A549 (cell line): ENCODE measurements at regions not wholly inside any gene's neighbourhood (a gene's known extent, or its start where the extent isn't known, plus 50 kb on each side); places are given as distances from the start of the nearest gene placed in this dataset.

Source experiments
- ATAC-seq, 2 experiments: fragments of 200-7000 bp in 1 of 2; fragments of >200 bp in 1 of 2; cut with Nextera tagmentation in 1 of 2; cut with Tn5 transposase in 1 of 2; 3 replicates each; pipeline versions ENCODE4 v1.8.0 to v1.9.1; 2018 to 2020; ENCODE audit warnings: mild to moderate bottlenecking in 1 of 2, moderate library complexity in 1 of 2
- CTCF ChIA-PET: fragments of 300-600 bp; sonication (Branson Sonifier 250); formaldehyde crosslinking; extraction: SDS; loops from one replicate; lab custom pipeline; 2021; ENCODE audit warnings: antibody characterized with exemption, inconsistent platforms; lab: Yijun Ruan, JAX
- POLR2A ChIA-PET: fragments of 350-600 bp; formaldehyde crosslinking; extraction: SDS; loops from one replicate; lab custom pipeline; 2021; ENCODE audit warnings: antibody characterized with exemption, inconsistent platforms; lab: Yijun Ruan, JAX
- DNase-seq, 2 experiments: peaks; one replicate each; pipeline versions ENCODE4 v3.0.0 to v3.0.0-alpha.2; 2011 to 2016; ENCODE audit warnings: low read depth in 1 of 2, low spot score in 1 of 2
- FAIRE-seq: peaks from 2 replicates; lab custom pipeline; 2011; peaks lifted over from hg19 to GRCh38; lab: Jason Lieb, UNC
- H3K27ac ChIP-seq, 2 experiments: fragments of >200 bp; sonication (Bioruptor Twin); formaldehyde crosslinking; 3 replicates each; pipeline ENCODE4 v1.5.1; 2016 to 2017
- H3K4me1 ChIP-seq: fragments of >200 bp; sonication (Bioruptor Twin); formaldehyde crosslinking; 3 replicates; pipeline ENCODE4 v1.6.1; 2016
- H3K4me2 ChIP-seq: fragments of >200 bp; sonication (Bioruptor Twin); formaldehyde crosslinking; 3 replicates; pipeline ENCODE4 v1.6.1; 2016
- H3K4me3 ChIP-seq: fragments of >200 bp; sonication (Bioruptor Twin); formaldehyde crosslinking; 3 replicates; pipeline ENCODE4 v1.5.1; 2016
- H3K9me3 ChIP-seq: fragments of >200 bp; sonication (Bioruptor Twin); formaldehyde crosslinking; 3 replicates; pipeline ENCODE4 v1.6.1; 2016
- CBX8 ChIP-seq: fragments of 200-600 bp; sonication (generic); IDR thresholded peaks from 2 replicates; pipeline ENCODE4 v1.6.1; 2016
- CEBPB ChIP-seq, 2 experiments: fragments of >200 bp in 1 of 2; sonication (Bioruptor Twin) in 1 of 2; formaldehyde crosslinking in 1 of 2; IDR thresholded peaks; 2 replicates each; pipeline ENCODE4 v1.6.1; 2012 to 2016
- E2F6 ChIP-seq: IDR thresholded peaks from 2 replicates; pipeline ENCODE4 v1.6.1; 2012; ENCODE audit warnings: low read depth, borderline replicate concordance
- EHF ChIP-seq: fragments of 250-450 bp; sonication (Bioruptor Pico); IDR thresholded peaks from 2 replicates; pipeline ENCODE4 v1.5.0; 2020; ENCODE audit warnings: mild to moderate bottlenecking
- ELK1 ChIP-seq: fragments of 150-350 bp; IDR thresholded peaks from 2 replicates; pipeline ENCODE4 v1.6.1; 2014; ENCODE audit warnings: low read depth, mild to moderate bottlenecking, low read length
- FOSB ChIP-seq: fragments of 250-450 bp; sonication (Bioruptor Pico); IDR thresholded peaks from 2 replicates; pipeline ENCODE4 v1.5.0; 2020; ENCODE audit warnings: mild to moderate bottlenecking, moderate library complexity
- GATA3 ChIP-seq: IDR thresholded peaks from 2 replicates; pipeline ENCODE4 v1.6.1; 2012; ENCODE audit warnings: borderline replicate concordance
- HES2 ChIP-seq: fragments of >200 bp; sonication (Bioruptor Twin); formaldehyde crosslinking; IDR thresholded peaks from 2 replicates; pipeline ENCODE4 v1.6.1; 2016
- KDM1A ChIP-seq: fragments of 200-600 bp; sonication (generic); IDR thresholded peaks from 2 replicates; pipeline ENCODE4 v1.6.1; 2016; ENCODE audit warnings: low read depth, mild to moderate bottlenecking
- NFE2L2 ChIP-seq: fragments of 150-350 bp; conservative IDR thresholded peaks from 2 replicates; pipeline ENCODE4 v1.6.1; 2014; ENCODE audit warnings: low read length
- NPAS2 ChIP-seq: fragments of 250-450 bp; sonication (Bioruptor Pico); IDR thresholded peaks from 2 replicates; pipeline ENCODE4 v1.8.0; 2022; ENCODE audit warnings: mild to moderate bottlenecking, moderate library complexity, borderline replicate concordance
- PHF8 ChIP-seq: fragments of 200-600 bp; sonication (generic); IDR thresholded peaks from 2 replicates; pipeline ENCODE4 v1.6.1; 2016; ENCODE audit warnings: low read depth, mild to moderate bottlenecking, antibody characterized with exemption, moderate library complexity, borderline replicate concordance
- POLR2AphosphoS2 ChIP-seq: conservative IDR thresholded peaks from 2 replicates; pipeline ENCODE4 v1.6.1; 2012; ENCODE audit warnings: low read length, improper control_type of control experiment, inconsistent platforms
- RFX5 ChIP-seq: fragments of 450-650 bp; IDR thresholded peaks from 2 replicates; pipeline ENCODE4 v1.7.1; 2014; ENCODE audit warnings: antibody characterized with exemption, mild to moderate bottlenecking, moderate library complexity
- SMC3 ChIP-seq: fragments of >200 bp; sonication (Bioruptor Twin); formaldehyde crosslinking; IDR thresholded peaks from 3 replicates; pipeline ENCODE4 v1.6.1; 2018; ENCODE audit warnings: inconsistent platforms
- TFCP2L1 ChIP-seq: fragments of 250-450 bp; sonication (Bioruptor Pico); IDR thresholded peaks from 2 replicates; pipeline ENCODE4 v1.5.0; 2021; ENCODE audit warnings: mild to moderate bottlenecking
- WGBS: methylation state at CpG from one replicate; pipeline ENCODE4 v1.1.6; 2017; ENCODE audit errors: missing lambda C conversion rate; 5-methylcytosine and 5-hydroxymethylcytosine counted together
- TF ChIP-seq, protein P1 (sequence below): fragments of 200-600 bp; sonication (generic); IDR thresholded peaks from 2 replicates; pipeline ENCODE4 v1.6.1; 2016; ENCODE audit warnings: antibody characterized with exemption, mild to moderate bottlenecking, moderate library complexity
- TF ChIP-seq, protein P2 (sequence below): IDR thresholded peaks from 2 replicates; pipeline ENCODE4 v1.6.1; 2012
- TF ChIP-seq, protein P3 (sequence below): fragments of 250-450 bp; sonication (Bioruptor Pico); IDR thresholded peaks from 2 replicates; pipeline ENCODE4 v1.5.0; 2021; ENCODE audit warnings: mild to moderate bottlenecking, moderate library complexity, borderline replicate concordance
- TF ChIP-seq, protein P4 (sequence below): IDR thresholded peaks from 2 replicates; pipeline ENCODE4 v1.6.1; 2012
- TF ChIP-seq, protein P5 (sequence below): fragments of 450-650 bp; IDR thresholded peaks from 2 replicates; pipeline ENCODE4 v1.6.1; 2014; ENCODE audit warnings: antibody characterized with exemption

- 52% methylated on average over 2 of the region's 2 CpGs for WGBS
- POLR2A ChIA-PET: no interaction called here
- ATAC-seq: no peak
- CTCF ChIA-PET: interaction anchor here (0.6 kb wide), 1 partner anchor 236 kb away, joined by 4 read pairs; no protein-coding TSS in a partner anchor
- Histone ChIP-seq H3K4me2 (no peak overlapping the region), H3K4me1 (no peaks in the 10 kb centered on the region), H3K9me3 (no peaks in the 10 kb centered on the region), H3K4me3 (no peak overlapping the region), H3K27ac (no peak overlapping the region)
- no peak for FAIRE-seq
- no peak for TF ChIP-seq PHF8
- no peak for TF ChIP-seq E2F6
- TF ChIP-seq, protein P1, sequence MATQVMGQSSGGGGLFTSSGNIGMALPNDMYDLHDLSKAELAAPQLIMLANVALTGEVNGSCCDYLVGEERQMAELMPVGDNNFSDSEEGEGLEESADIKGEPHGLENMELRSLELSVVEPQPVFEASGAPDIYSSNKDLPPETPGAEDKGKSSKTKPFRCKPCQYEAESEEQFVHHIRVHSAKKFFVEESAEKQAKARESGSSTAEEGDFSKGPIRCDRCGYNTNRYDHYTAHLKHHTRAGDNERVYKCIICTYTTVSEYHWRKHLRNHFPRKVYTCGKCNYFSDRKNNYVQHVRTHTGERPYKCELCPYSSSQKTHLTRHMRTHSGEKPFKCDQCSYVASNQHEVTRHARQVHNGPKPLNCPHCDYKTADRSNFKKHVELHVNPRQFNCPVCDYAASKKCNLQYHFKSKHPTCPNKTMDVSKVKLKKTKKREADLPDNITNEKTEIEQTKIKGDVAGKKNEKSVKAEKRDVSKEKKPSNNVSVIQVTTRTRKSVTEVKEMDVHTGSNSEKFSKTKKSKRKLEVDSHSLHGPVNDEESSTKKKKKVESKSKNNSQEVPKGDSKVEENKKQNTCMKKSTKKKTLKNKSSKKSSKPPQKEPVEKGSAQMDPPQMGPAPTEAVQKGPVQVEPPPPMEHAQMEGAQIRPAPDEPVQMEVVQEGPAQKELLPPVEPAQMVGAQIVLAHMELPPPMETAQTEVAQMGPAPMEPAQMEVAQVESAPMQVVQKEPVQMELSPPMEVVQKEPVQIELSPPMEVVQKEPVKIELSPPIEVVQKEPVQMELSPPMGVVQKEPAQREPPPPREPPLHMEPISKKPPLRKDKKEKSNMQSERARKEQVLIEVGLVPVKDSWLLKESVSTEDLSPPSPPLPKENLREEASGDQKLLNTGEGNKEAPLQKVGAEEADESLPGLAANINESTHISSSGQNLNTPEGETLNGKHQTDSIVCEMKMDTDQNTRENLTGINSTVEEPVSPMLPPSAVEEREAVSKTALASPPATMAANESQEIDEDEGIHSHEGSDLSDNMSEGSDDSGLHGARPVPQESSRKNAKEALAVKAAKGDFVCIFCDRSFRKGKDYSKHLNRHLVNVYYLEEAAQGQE: no peak
- TF ChIP-seq FOSB (CRISPR knock-in tag): no peak
- DNase-seq: no peak
Measured at GRCh38 chr3:177770383-177771230, 573.3 kb upstream of the TBL1XR1 start.

GRCh38 chr3:177771780-177772179, 574.5 kb upstream of the TBL1XR1 start:
- CTCF ChIA-PET: no interaction called here
- TF ChIP-seq HES2: no peak
- TF ChIP-seq, protein P2, sequence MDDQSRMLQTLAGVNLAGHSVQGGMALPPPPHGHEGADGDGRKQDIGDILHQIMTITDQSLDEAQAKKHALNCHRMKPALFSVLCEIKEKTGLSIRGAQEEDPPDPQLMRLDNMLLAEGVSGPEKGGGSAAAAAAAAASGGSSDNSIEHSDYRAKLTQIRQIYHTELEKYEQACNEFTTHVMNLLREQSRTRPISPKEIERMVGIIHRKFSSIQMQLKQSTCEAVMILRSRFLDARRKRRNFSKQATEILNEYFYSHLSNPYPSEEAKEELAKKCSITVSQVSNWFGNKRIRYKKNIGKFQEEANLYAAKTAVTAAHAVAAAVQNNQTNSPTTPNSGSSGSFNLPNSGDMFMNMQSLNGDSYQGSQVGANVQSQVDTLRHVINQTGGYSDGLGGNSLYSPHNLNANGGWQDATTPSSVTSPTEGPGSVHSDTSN: no peak
- no peak for TF ChIP-seq RFX5
- no peak for TF ChIP-seq CEBPB (IDR thresholded peaks at IDR 0.05)
- no peak for TF ChIP-seq EHF (CRISPR knock-in tag)
- no peak for TF ChIP-seq POLR2AphosphoS2
- no peak for TF ChIP-seq KDM1A
- TF ChIP-seq, protein P1: no peak
- TF ChIP-seq GATA3: no peak
- TF ChIP-seq, protein P3, sequence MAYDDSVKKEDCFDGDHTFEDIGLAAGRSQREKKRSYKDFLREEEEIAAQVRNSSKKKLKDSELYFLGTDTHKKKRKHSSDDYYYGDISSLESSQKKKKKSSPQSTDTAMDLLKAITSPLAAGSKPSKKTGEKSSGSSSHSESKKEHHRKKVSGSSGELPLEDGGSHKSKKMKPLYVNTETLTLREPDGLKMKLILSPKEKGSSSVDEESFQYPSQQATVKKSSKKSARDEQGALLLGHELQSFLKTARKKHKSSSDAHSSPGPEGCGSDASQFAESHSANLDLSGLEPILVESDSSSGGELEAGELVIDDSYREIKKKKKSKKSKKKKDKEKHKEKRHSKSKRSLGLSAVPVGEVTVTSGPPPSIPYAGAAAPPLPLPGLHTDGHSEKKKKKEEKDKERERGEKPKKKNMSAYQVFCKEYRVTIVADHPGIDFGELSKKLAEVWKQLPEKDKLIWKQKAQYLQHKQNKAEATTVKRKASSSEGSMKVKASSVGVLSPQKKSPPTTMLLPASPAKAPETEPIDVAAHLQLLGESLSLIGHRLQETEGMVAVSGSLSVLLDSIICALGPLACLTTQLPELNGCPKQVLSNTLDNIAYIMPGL (CRISPR knock-in tag): no peak
- no peak for TF ChIP-seq NFE2L2
- TF ChIP-seq, protein P4, sequence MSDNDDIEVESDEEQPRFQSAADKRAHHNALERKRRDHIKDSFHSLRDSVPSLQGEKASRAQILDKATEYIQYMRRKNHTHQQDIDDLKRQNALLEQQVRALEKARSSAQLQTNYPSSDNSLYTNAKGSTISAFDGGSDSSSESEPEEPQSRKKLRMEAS: no peak
- no peak for TF ChIP-seq ELK1
- TF ChIP-seq TFCP2L1 (CRISPR knock-in tag): no peak
- TF ChIP-seq, protein P5, sequence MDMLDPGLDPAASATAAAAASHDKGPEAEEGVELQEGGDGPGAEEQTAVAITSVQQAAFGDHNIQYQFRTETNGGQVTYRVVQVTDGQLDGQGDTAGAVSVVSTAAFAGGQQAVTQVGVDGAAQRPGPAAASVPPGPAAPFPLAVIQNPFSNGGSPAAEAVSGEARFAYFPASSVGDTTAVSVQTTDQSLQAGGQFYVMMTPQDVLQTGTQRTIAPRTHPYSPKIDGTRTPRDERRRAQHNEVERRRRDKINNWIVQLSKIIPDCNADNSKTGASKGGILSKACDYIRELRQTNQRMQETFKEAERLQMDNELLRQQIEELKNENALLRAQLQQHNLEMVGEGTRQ: no peak
- no peak for TF ChIP-seq NPAS2 (CRISPR knock-in tag)
- no peak for TF ChIP-seq SMC3
- TF ChIP-seq CBX8: no peak
- no peak overlapping the region for H3K4me3 ChIP-seq
- DNase-seq (no peak), ATAC-seq (no peak), FAIRE-seq (no peak)
- POLR2A ChIA-PET: no interaction called here
- H3K4me1 ChIP-seq: 0 out of 3 replicates have a peak, but pooled peaks cover 4% of the 10 kb centered on the region
- H3K4me2 ChIP-seq: no peak overlapping the region
- H3K9me3 ChIP-seq: no peaks in the 10 kb centered on the region
- no peak overlapping the region for H3K27ac ChIP-seq
- WGBS: 95% methylated on average over 2 of the region's 2 CpGs
